ENCODE measurements at regions not wholly inside any gene's neighbourhood (a gene's known extent, or its start where the extent isn't known, plus 50 kb on each side); places are given as distances from the start of the nearest gene placed in this dataset.

DNA sequence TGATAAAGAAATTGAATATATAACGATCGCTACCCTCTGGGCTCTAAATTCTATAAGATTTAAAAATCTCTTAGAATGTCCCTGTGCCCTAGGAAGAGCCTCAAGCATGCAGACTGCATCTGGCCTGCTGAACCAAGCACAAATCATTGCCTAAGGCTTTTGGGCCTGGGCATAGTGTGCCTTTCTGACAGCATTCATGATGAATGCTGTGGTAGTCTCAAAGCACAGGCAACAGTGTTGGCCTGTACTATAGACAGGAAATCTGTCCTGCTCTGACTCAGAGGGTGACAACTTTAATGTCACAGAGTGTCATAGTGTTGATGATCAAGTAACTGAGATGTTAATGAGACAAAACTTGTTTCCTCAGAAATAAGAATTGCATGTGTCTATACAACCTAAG lies 717.3 kb downstream of the STIM2 start:
- TF ChIP-seq YY1 (IDR thresholded peaks at IDR 0.05; ENCODE audit: insufficient read depth, insufficient read length) (no peak), ZNF274 (IDR thresholded peaks at IDR 0.05; ENCODE audit: low read depth, low read length) (no peak), SUZ12 (IDR thresholded peaks at IDR 0.05; ENCODE audit: extremely low read depth, insufficient read depth, insufficient read length) (no peak)

Measured in NT2/D1 (cell line).